ENCODE measurements at regions not wholly inside any gene's neighbourhood (a gene's known extent, or its start where the extent isn't known, plus 50 kb on each side); places are given as distances from the start of the nearest gene placed in this dataset.

DNA sequence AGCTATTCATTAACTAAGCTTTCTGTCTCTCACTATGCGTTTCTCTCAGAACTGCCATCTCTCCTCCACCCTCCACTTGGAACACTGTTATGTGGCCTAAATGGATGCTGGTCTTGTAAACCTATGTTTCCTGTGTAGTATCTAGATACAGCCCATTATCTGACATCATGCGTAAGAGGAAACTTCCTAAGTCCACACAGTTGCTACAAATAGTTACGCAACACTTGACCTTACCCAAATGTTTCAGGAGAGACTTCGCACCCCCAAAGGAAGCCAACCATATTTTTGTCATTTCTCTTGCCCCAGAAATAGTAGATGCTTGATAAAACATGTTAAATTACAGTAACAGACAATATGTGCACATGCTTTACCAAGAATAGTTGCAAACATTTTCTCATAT lies 87.2 kb upstream of the TPRG1 start:
- TF ChIP-seq, protein P1, sequence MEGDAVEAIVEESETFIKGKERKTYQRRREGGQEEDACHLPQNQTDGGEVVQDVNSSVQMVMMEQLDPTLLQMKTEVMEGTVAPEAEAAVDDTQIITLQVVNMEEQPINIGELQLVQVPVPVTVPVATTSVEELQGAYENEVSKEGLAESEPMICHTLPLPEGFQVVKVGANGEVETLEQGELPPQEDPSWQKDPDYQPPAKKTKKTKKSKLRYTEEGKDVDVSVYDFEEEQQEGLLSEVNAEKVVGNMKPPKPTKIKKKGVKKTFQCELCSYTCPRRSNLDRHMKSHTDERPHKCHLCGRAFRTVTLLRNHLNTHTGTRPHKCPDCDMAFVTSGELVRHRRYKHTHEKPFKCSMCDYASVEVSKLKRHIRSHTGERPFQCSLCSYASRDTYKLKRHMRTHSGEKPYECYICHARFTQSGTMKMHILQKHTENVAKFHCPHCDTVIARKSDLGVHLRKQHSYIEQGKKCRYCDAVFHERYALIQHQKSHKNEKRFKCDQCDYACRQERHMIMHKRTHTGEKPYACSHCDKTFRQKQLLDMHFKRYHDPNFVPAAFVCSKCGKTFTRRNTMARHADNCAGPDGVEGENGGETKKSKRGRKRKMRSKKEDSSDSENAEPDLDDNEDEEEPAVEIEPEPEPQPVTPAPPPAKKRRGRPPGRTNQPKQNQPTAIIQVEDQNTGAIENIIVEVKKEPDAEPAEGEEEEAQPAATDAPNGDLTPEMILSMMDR (IDR thresholded peaks at IDR 0.05 in 4 of 5, conservative IDR thresholded peaks at IDR 0.05 in 1 of 5) = no peak
- TF ChIP-seq POLR2A (IDR thresholded peaks at IDR 0.05) = no peak

Data from gastrocnemius medialis (tissue), 4 donors.